Mesenchymal stem cell (in vitro differentiated cells and primary cell): ENCODE measurements at regions not wholly inside any gene's neighbourhood (a gene's known extent, or its start where the extent isn't known, plus 50 kb on each side); places are given as distances from the start of the nearest gene placed in this dataset.

Experiments
- DNase-seq: peaks from one replicate; pipeline ENCODE4 v3.0.0-alpha.2; 2013
- H2AFZ ChIP-seq: one replicate; pipeline ENCODE4 v1.6.1; 2013; ENCODE audit warnings: low read depth, mild to moderate bottlenecking, control low read depth, inconsistent platforms, low read length, moderate library complexity
- H2AK5ac ChIP-seq: 2 replicates; pipeline ENCODE4 v1.6.1; 2013; ENCODE audit warnings: low read length, moderate library complexity, mild to moderate bottlenecking, inconsistent platforms; ENCODE audit not compliant: severe bottlenecking
- H2BK120ac ChIP-seq: one replicate; pipeline ENCODE4 v1.6.1; 2013; ENCODE audit warnings: low read depth, mild to moderate bottlenecking, inconsistent platforms, low read length, moderate library complexity
- H2BK12ac ChIP-seq, 2 experiments: one replicate each; pipeline ENCODE4 v1.6.1; 2013; ENCODE audit warnings: inconsistent platforms in 2 of 2, low read length in 2 of 2, mild to moderate bottlenecking in 2 of 2, moderate library complexity in 2 of 2, control low read depth in 1 of 2
- H2BK15ac ChIP-seq: one replicate; pipeline ENCODE4 v1.6.1; 2013; ENCODE audit warnings: mild to moderate bottlenecking, low read depth, inconsistent platforms; ENCODE audit not compliant: poor library complexity, severe bottlenecking
- H2BK5ac ChIP-seq: 2 replicates; pipeline ENCODE4 v1.6.1; 2013; ENCODE audit warnings: low read depth, mild to moderate bottlenecking, low read length, control low read depth, inconsistent platforms; ENCODE audit not compliant: poor library complexity, severe bottlenecking
- H3K14ac ChIP-seq, 2 experiments: one replicate each; pipeline ENCODE4 v1.6.1; 2013; ENCODE audit warnings: inconsistent platforms in 2 of 2, low read length in 2 of 2, control low read depth in 1 of 2, mild to moderate bottlenecking in 1 of 2, moderate library complexity in 1 of 2
- H3K18ac ChIP-seq, 2 experiments: one replicate each; pipeline ENCODE4 v1.6.1; 2013; ENCODE audit warnings: inconsistent platforms in 2 of 2, low read length in 2 of 2, control low read depth in 1 of 2, low read depth in 1 of 2, mild to moderate bottlenecking in 1 of 2
- H3K23ac ChIP-seq, 2 experiments: one replicate each; pipeline ENCODE4 v1.6.1; 2013; ENCODE audit warnings: inconsistent platforms in 2 of 2, low read length in 2 of 2, mild to moderate bottlenecking in 2 of 2, moderate library complexity in 2 of 2, control low read depth in 1 of 2
- H3K27ac ChIP-seq: 2 replicates; pipeline ENCODE4 v1.5.1; 2013; ENCODE audit warnings: mild to moderate bottlenecking, moderate library complexity, low read length, control low read depth, inconsistent platforms; ENCODE audit not compliant: poor library complexity, severe bottlenecking
- H3K27me3 ChIP-seq, 2 experiments: 2 replicates each; pipeline versions ENCODE4 v1.6.1 to v1.7.0; 2013; ENCODE audit warnings: low read length in 2 of 2, mild to moderate bottlenecking in 2 of 2, moderate library complexity in 2 of 2, control low read depth in 1 of 2, inconsistent platforms in 1 of 2; ENCODE audit not compliant: control insufficient read depth in 1 of 2, insufficient read depth in 1 of 2
- H3K36me3 ChIP-seq, 2 experiments: 2 replicates each; pipeline versions ENCODE4 v1.6.1 to v1.7.0; 2013; ENCODE audit warnings: low read length in 2 of 2, control low read depth in 1 of 2, inconsistent platforms in 1 of 2, low read depth in 1 of 2, mild to moderate bottlenecking in 1 of 2; ENCODE audit not compliant: insufficient read depth in 2 of 2, control insufficient read depth in 1 of 2
- H3K4ac ChIP-seq, 2 experiments: one replicate each; pipeline ENCODE4 v1.6.1; 2013; ENCODE audit warnings: inconsistent platforms in 2 of 2, low read length in 2 of 2, mild to moderate bottlenecking in 2 of 2, moderate library complexity in 2 of 2, control low read depth in 1 of 2, low read depth in 1 of 2
- H3K4me1 ChIP-seq: 2 replicates; pipeline ENCODE4 v1.6.1; 2013; ENCODE audit warnings: low read depth, low read length, control low read depth; ENCODE audit not compliant: control insufficient read depth, insufficient read depth
- H3K4me2 ChIP-seq: 2 replicates; pipeline ENCODE4 v1.6.1; 2013; ENCODE audit warnings: low read length, mild to moderate bottlenecking, inconsistent platforms; ENCODE audit not compliant: poor library complexity, severe bottlenecking
- H3K4me3 ChIP-seq, 2 experiments: 2 replicates each; pipeline versions ENCODE4 v1.5.1 to v1.7.0; 2013; ENCODE audit warnings: low read length in 2 of 2, mild to moderate bottlenecking in 2 of 2, control low read depth in 1 of 2, low read depth in 1 of 2; ENCODE audit not compliant: insufficient read depth in 1 of 2
- H3K79me1 ChIP-seq: replicated peaks from 2 replicates; pipeline ENCODE4 v1.6.1; 2013; ENCODE audit warnings: mild to moderate bottlenecking, control low read depth, low read length, inconsistent platforms; ENCODE audit not compliant: poor library complexity, severe bottlenecking
- H3K9ac ChIP-seq: 2 replicates; pipeline ENCODE4 v1.7.0; 2013; ENCODE audit warnings: mild to moderate bottlenecking, low read length, moderate library complexity
- H3K9me3 ChIP-seq: 2 replicates; pipeline ENCODE4 v1.7.0; 2013; ENCODE audit warnings: mild to moderate bottlenecking, low read length; ENCODE audit not compliant: control insufficient read depth
- H4K8ac ChIP-seq: one replicate; pipeline ENCODE4 v1.6.1; 2013; ENCODE audit warnings: inconsistent platforms, mild to moderate bottlenecking, low read length, moderate library complexity
- H4K91ac ChIP-seq: one replicate; pipeline ENCODE4 v1.6.1; 2013; ENCODE audit warnings: mild to moderate bottlenecking, low read length, inconsistent platforms
- WGBS: methylation state at CpG from one replicate; pipeline ENCODE4 v1.1.7; 2013; ENCODE audit warnings: mixed read lengths; 5-methylcytosine and 5-hydroxymethylcytosine counted together

DNA sequence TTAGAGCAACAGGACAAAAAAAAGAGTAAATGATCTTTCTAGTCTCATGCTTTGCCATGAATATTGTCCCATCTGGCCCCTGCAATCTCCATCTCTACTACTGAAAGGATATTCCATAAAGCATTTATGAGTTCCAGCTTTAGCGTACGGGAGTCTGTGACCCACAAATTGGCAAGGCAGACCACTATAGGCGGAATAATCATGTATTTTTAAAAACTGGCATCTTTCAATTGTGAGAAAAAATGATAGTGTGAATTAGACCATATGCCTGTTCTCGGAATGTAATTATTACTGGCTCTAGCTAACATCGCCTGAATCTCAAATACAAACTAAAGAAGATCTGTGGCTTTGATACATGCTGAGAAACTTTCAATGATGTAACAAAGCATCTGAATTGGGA, 738.1 kb upstream of the NXPH2 start:
- Histone ChIP-seq H2AFZ (no peak overlapping the region), H4K91ac (no peak overlapping the region), H3K4me3 (no peak overlapping the region), H3K9ac (no peak overlapping the region), H3K27ac (no peak overlapping the region), H3K23ac (no peak overlapping the region), H3K36me3 (no peaks in the 10 kb centered on the region), H2BK15ac (no peak overlapping the region), H3K27me3 (no peaks in the 10 kb centered on the region), H3K9me3 (peaks cover 3% of the 10 kb centered on the region), H3K4me1 (no peaks in the 10 kb centered on the region), H3K4ac (no peak overlapping the region), H2BK120ac (no peak overlapping the region), H2AK5ac (no peak overlapping the region), H3K79me1 (no peaks in the 10 kb centered on the region), H3K18ac (no peak overlapping the region), H3K14ac (no peak overlapping the region), H2BK12ac (no peak overlapping the region), H3K4me2 (no peak overlapping the region), H4K8ac (no peak overlapping the region), H2BK5ac (no peak overlapping the region)
- WGBS: 80% methylated on average over 5 of the region's 5 CpGs
- no peak for DNase-seq

GRCh38 chr2:139514951-139515350, 734.8 kb upstream of the NXPH2 start:
- no peak overlapping the region for H3K23ac ChIP-seq
- no peak overlapping the region for H3K4ac ChIP-seq
- H2AK5ac ChIP-seq: no peak overlapping the region
- H3K4me2 ChIP-seq: no peak overlapping the region
- H3K9me3 ChIP-seq: no peaks in the 10 kb centered on the region
- no peaks in the 10 kb centered on the region for H3K79me1 ChIP-seq
- no peak overlapping the region for H3K9ac ChIP-seq
- no peak overlapping the region for H3K14ac ChIP-seq
- no peak overlapping the region for H2AFZ ChIP-seq
- no peak overlapping the region for H3K27ac ChIP-seq
- no peaks in the 10 kb centered on the region for H3K4me1 ChIP-seq
- no peak overlapping the region for H2BK15ac ChIP-seq
- H3K36me3 ChIP-seq: no peaks in the 10 kb centered on the region
- WGBS: 78% methylated on average over 3 of the region's 5 CpGs
- no peak overlapping the region for H4K8ac ChIP-seq
- no peak overlapping the region for H2BK5ac ChIP-seq
- no peaks in the 10 kb centered on the region for H3K27me3 ChIP-seq
- H3K18ac ChIP-seq: no peak overlapping the region
- no peak overlapping the region for H2BK12ac ChIP-seq
- H4K91ac ChIP-seq: no peak overlapping the region
- no peak overlapping the region for H2BK120ac ChIP-seq
- no peak for DNase-seq
- H3K4me3 ChIP-seq: no peak overlapping the region

DNA sequence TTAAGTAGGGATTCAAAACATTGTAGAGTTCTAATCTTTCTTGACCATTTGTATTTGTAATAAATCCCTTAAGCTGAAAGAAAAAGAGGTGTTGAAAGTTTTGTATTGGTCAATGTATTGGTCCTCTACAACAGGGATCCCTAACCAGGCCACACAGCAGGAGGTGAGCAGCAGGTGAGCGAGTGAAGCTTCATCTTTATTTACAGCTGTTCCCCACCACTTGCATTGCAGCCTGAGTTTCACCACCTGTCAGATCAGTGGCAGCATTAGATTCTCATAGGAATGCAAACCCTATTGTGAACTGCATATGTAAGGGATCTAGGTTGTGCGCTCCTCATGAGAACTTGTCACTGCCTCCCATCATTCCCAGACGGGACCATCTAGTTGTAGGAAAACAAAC, 715.7 kb upstream of the NXPH2 start:
- Histone ChIP-seq H3K14ac (no peak overlapping the region), H2AK5ac (no peak overlapping the region), H2AFZ (no peak overlapping the region), H2BK120ac (no peak overlapping the region), H3K4me1 (no peaks in the 10 kb centered on the region), H3K4me2 (no peak overlapping the region), H2BK12ac (no peak overlapping the region), H3K27ac (no peak overlapping the region), H3K4me3 (no peak overlapping the region), H3K4ac (no peak overlapping the region), H3K79me1 (no peaks in the 10 kb centered on the region), H2BK15ac (no peak overlapping the region), H2BK5ac (no peak overlapping the region), H3K18ac (no peak overlapping the region), H3K36me3 (no peaks in the 10 kb centered on the region), H3K9ac (no peak overlapping the region), H3K27me3 (no peaks in the 10 kb centered on the region), H3K9me3 (peaks cover 30% of the 10 kb centered on the region), H4K91ac (no peak overlapping the region), H4K8ac (no peak overlapping the region), H3K23ac (no peak overlapping the region)
- no peak for DNase-seq
- 94% methylated on average over 2 of the region's 3 CpGs for WGBS

DNA sequence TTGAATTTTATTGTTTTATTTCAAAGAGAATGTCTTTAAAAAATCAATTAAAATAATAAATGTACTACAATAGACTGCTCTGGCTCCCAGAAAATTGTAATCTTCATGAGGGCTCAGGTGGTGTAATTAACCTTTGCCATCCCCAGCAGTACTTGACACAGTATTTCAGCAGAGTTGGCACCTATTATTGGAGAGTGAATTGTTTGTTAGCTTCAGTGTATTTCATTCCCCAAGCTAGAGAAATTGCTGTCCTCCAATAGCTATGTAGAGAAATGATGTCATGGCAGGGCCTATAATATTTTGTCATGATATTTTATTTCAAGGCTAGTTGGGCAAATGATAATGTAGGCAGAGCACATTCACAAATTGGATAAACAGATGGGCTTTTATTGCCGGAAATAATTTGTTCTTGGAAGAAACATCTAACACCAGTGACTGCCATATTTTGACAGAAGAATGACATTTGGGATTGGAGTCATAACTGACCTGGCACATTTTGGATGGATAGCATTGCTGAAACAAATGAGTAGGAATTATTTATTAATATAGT, 712.0 kb upstream of the NXPH2 start:
- H3K14ac ChIP-seq: no peak overlapping the region
- no peak overlapping the region for H2BK5ac ChIP-seq
- no peak overlapping the region for H3K4ac ChIP-seq
- no peak overlapping the region for H2AK5ac ChIP-seq
- H2BK120ac ChIP-seq: no peak overlapping the region
- no peak overlapping the region for H4K91ac ChIP-seq
- H3K9me3 ChIP-seq: no peaks in the 10 kb centered on the region
- H2BK15ac ChIP-seq: no peak overlapping the region
- 100% methylated on average over 1 of the region's 1 CpG for WGBS
- H3K79me1 ChIP-seq: no peaks in the 10 kb centered on the region
- no peaks in the 10 kb centered on the region for H3K27me3 ChIP-seq
- no peak overlapping the region for H2AFZ ChIP-seq
- H4K8ac ChIP-seq: no peak overlapping the region
- H3K18ac ChIP-seq: no peak overlapping the region
- no peaks in the 10 kb centered on the region for H3K36me3 ChIP-seq
- no peak overlapping the region for H3K4me2 ChIP-seq
- DNase-seq: no peak
- no peak overlapping the region for H3K9ac ChIP-seq
- H3K4me1 ChIP-seq: no peaks in the 10 kb centered on the region
- no peak overlapping the region for H3K4me3 ChIP-seq
- no peak overlapping the region for H3K23ac ChIP-seq
- no peak overlapping the region for H3K27ac ChIP-seq
- H2BK12ac ChIP-seq: no peak overlapping the region
